CD4-positive, CD25-positive, alpha-beta regulatory T cell (primary cell): ENCODE measurements at regions not wholly inside any gene's neighbourhood (a gene's known extent, or its start where the extent isn't known, plus 50 kb on each side); places are given as distances from the start of the nearest gene placed in this dataset.
A peak's percentile ranks its signal among the peaks of the same experiment; 100 is the strongest.

Experiments used
- ATAC-seq, 2 donors: fragments of 150-1000 bp; cut with Tn5 transposase; one replicate each; pipeline ENCODE4 v1.10.0; 2021; ENCODE audit warnings: low read depth in 2 of 2, moderate number of reproducible peaks in 2 of 2, moderate library complexity in 1 of 2
- DNase-seq, 3 donors: peaks; one replicate each; pipeline versions ENCODE4 v3.0.0 to v3.0.0-alpha.2; 2012 to 2022; ENCODE audit warnings: mixed read lengths in 1 of 3
- H3K27ac ChIP-seq: one replicate; pipeline ENCODE4 v1.7.0; 2013; ENCODE audit warnings: mild to moderate bottlenecking, low read length; ENCODE audit not compliant: insufficient read depth, poor library complexity, severe bottlenecking
- H3K27me3 ChIP-seq: one replicate; pipeline ENCODE4 v1.7.0; 2013; ENCODE audit warnings: low read length; ENCODE audit not compliant: control insufficient read depth, insufficient read depth
- H3K36me3 ChIP-seq: one replicate; pipeline ENCODE4 v1.7.0; 2013; ENCODE audit warnings: mild to moderate bottlenecking, low read length, moderate library complexity; ENCODE audit not compliant: control insufficient read depth, insufficient read depth
- H3K4me1 ChIP-seq: 2 replicates; pipeline ENCODE4 v1.7.0; 2013; ENCODE audit warnings: mild to moderate bottlenecking, low read length; ENCODE audit not compliant: insufficient read depth, control insufficient read depth, poor library complexity, severe bottlenecking
- H3K4me3 ChIP-seq: one replicate; pipeline ENCODE4 v1.7.0; 2013; ENCODE audit warnings: low read depth, mild to moderate bottlenecking, low read length, moderate library complexity
- H3K9me3 ChIP-seq, 2 experiments: 1 replicate in 1 of 2; 2 replicates in 1 of 2; pipeline ENCODE4 v1.7.0; 2013; ENCODE audit warnings: low read length in 2 of 2, mild to moderate bottlenecking in 1 of 2, moderate library complexity in 1 of 2; ENCODE audit not compliant: control insufficient read depth in 2 of 2
- H3K27ac Mint-ChIP-seq, 3 donors: one replicate each; pipeline ENCODE4 v1.8.0; 2020 to 2022; ENCODE audit warnings: mild to moderate bottlenecking in 3 of 3, mixed read lengths in 3 of 3, moderate library complexity in 2 of 3
- H3K27me3 Mint-ChIP-seq: one replicate; pipeline ENCODE4 v1.8.0; 2022; ENCODE audit warnings: mild to moderate bottlenecking, mixed read lengths
- H3K36me3 Mint-ChIP-seq: one replicate; pipeline ENCODE4 v1.8.0; 2020; ENCODE audit warnings: mixed read lengths
- H3K4me1 Mint-ChIP-seq, 4 donors: one replicate each; pipeline ENCODE4 v1.8.0; 2020 to 2022; ENCODE audit warnings: mixed read lengths in 4 of 4, mild to moderate bottlenecking in 1 of 4
- H3K4me3 Mint-ChIP-seq, 4 donors: one replicate each; pipeline ENCODE4 v1.8.0; 2020 to 2022; ENCODE audit warnings: mild to moderate bottlenecking in 4 of 4, mixed read lengths in 4 of 4, moderate library complexity in 3 of 4
- H3K9me3 Mint-ChIP-seq, 7 donors: one replicate each; pipeline ENCODE4 v1.8.0; 2020 to 2022; ENCODE audit warnings: mixed read lengths in 7 of 7, mild to moderate bottlenecking in 3 of 7, moderate library complexity in 2 of 7

DNA sequence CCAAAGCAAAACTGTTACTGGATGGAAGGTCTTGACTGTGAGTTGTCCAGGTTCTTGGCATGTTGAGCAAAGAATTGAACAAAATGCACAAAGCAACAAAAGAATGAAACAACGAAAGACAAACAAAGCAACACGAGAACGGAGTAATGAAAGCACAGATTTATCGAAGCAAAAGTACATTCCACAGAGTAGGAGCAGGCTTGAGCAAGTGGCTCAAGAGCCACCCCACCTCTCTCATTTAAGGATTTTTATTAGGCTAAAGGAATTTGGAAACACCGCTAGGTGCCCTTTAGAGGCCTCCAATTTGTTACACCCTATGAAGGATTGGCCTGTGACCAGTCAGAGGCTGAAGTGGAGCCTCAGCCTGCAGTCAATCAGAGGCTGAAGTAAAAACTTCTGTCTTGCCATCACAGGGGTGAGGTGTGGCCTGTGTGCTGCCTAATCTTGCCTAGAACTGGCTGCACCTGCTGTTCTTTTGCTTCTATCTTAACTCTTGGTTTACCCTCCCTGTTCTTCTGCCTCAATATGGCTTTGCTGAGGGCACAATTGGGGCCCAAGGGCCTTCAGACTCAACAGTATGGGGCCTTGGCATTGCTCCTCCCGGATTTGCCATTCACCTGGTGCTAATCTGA lies 59.4 kb upstream of the FTH1 start:
- Mint-ChIP-seq H3K27ac (peak overlapping the region; percentile 88 to 99 (median 99)), H3K36me3 (no peaks in the 10 kb centered on the region), H3K9me3 (peaks cover 0 to 4% (median 2%) of the 10 kb centered on the region in 7 donors), H3K4me3 (no peak overlapping the region), H3K27me3 (peaks cover 2% of the 10 kb centered on the region), H3K4me1 (peaks cover 7 to 34% (median 18%) of the 10 kb centered on the region in 4 donors)
- no peak for ATAC-seq
- Histone ChIP-seq H3K9me3 (peaks cover 0 to 1% of the 10 kb centered on the region in 2 experiments), H3K4me1 (peaks cover 23% of the 10 kb centered on the region), H3K27ac (peak overlapping the region; percentile 99), H3K36me3 (no peaks in the 10 kb centered on the region), H3K4me3 (no peak overlapping the region), H3K27me3 (no peaks in the 10 kb centered on the region)
- no peak for DNase-seq

DNA sequence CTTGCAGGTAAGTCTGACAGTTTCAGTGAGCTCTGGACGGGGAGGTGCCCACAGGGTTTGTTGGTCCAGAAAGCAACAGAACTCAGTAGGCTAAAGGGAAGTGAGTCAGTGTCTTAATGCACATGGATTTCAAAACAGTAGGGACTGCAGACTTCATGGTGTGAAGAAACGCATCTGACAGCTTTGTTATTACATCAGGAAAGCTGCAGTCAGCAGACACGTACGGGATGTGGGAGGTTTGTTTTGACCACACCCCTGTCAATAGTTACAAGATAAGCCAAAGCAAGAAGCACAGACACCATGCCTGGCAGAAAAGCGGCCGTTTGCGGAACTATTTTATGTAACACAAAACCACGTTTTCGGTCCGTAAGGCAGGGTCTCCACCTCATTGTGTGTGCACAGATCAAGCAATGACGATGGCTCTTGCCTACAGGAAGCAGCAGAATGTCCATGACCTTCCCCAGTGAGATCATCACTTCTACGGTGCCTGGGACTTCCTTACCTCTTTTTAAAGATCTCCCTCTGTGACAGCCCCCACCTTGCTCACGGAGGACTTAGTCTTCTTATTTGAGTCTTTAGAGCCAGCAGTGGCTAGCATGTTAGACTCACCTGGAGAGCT lies 58.2 kb upstream of the FTH1 start:
- H3K4me1 ChIP-seq = peaks cover 23% of the 10 kb centered on the region
- no peaks in the 10 kb centered on the region for H3K27me3 Mint-ChIP-seq
- peaks cover 9% of the 10 kb centered on the region in 2 experiments for H3K9me3 ChIP-seq
- H3K4me1 Mint-ChIP-seq = peaks cover 7 to 34% (median 18%) of the 10 kb centered on the region in 4 donors
- peak overlapping the region; percentile 70 for H3K4me3 ChIP-seq
- H3K27ac ChIP-seq = peak overlapping the region; percentile 99
- no peaks in the 10 kb centered on the region for H3K27me3 ChIP-seq
- H3K36me3 Mint-ChIP-seq = peaks cover 5% of the 10 kb centered on the region
- H3K36me3 ChIP-seq = no peaks in the 10 kb centered on the region
- peak; percentile 77 to 93 (median 92) for DNase-seq
- peak; percentile 89 to 90 for ATAC-seq
- peaks cover 0 to 12% (median 4%) of the 10 kb centered on the region in 7 donors for H3K9me3 Mint-ChIP-seq
- H3K4me3 Mint-ChIP-seq = peak overlapping the region; percentile 52 to 84 (median 74)
- peak overlapping the region; percentile 96 to 99 (median 99) for H3K27ac Mint-ChIP-seq

GRCh38 chr11:62024936-62025486 lies 57.6 kb upstream of the FTH1 start:
- ATAC-seq (no peak), DNase-seq (no peak)
- Histone ChIP-seq H3K9me3 (peaks cover 9% of the 10 kb centered on the region in 2 experiments), H3K4me1 (peaks cover 23% of the 10 kb centered on the region), H3K27ac (peak overlapping the region; percentile 99), H3K36me3 (no peaks in the 10 kb centered on the region), H3K27me3 (no peaks in the 10 kb centered on the region), H3K4me3 (peak overlapping the region; percentile 70)
- Mint-ChIP-seq H3K27ac (peak overlapping the region; percentile 96 to 99 (median 99)), H3K36me3 (peaks cover 5% of the 10 kb centered on the region), H3K4me3 (peak overlapping the region; percentile 52 to 84 (median 74)), H3K4me1 (peaks cover 7 to 34% (median 18%) of the 10 kb centered on the region in 4 donors), H3K27me3 (no peaks in the 10 kb centered on the region), H3K9me3 (peaks cover 0 to 11% (median 5%) of the 10 kb centered on the region in 7 donors)

GRCh38 chr11:62022211-62022610 lies 54.8 kb upstream of the FTH1 start:
- Mint-ChIP-seq H3K36me3 (peaks cover 5% of the 10 kb centered on the region), H3K9me3 (peaks cover 0 to 11% (median 6%) of the 10 kb centered on the region in 7 donors), H3K4me1 (peaks cover 7 to 33% (median 20%) of the 10 kb centered on the region in 4 donors), H3K27me3 (no peaks in the 10 kb centered on the region), H3K4me3 (no peak overlapping the region), H3K27ac (peak overlapping the region in 2 of 3 donors; percentile 73 to 79)
- no peaks in the 10 kb centered on the region for H3K27me3 ChIP-seq
- DNase-seq (no peak), ATAC-seq (no peak)
- peaks cover 23% of the 10 kb centered on the region for H3K4me1 ChIP-seq
- H3K9me3 ChIP-seq = peaks cover 9% of the 10 kb centered on the region in 2 experiments
- no peaks in the 10 kb centered on the region for H3K36me3 ChIP-seq
- no peak overlapping the region for H3K4me3 ChIP-seq
- no peak overlapping the region for H3K27ac ChIP-seq

DNA sequence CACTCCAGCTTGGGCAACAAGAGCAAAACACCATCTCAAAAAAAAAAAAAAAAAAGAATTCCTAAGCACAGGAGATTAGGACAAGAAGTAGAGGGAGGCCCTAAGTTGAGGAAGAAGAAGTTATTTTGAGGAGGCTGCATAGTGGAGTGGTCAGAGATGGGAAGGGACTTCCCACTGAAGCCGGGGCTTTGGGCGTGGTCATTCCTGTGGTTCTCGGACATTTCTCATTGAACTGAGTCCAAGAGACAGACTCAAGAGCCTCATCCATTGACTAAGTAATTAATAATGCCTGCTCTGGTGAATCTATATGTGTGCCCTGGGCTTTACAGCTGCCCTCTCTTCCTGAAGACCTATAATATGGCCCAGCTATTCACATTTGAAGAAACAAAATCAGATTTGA lies 53.2 kb upstream of the FTH1 start:
- H3K36me3 Mint-ChIP-seq = peaks cover 5% of the 10 kb centered on the region
- Histone ChIP-seq H3K36me3 (no peaks in the 10 kb centered on the region), H3K27ac (no peak overlapping the region), H3K4me1 (peaks cover 11% of the 10 kb centered on the region), H3K9me3 (peaks cover 9% of the 10 kb centered on the region in 2 experiments), H3K4me3 (no peak overlapping the region), H3K27me3 (no peaks in the 10 kb centered on the region)
- H3K27ac Mint-ChIP-seq = peak overlapping the region in 2 of 3 donors; percentile 71 to 79
- DNase-seq = no peak
- H3K4me3 Mint-ChIP-seq = no peak overlapping the region
- ATAC-seq = no peak
- no peaks in the 10 kb centered on the region for H3K27me3 Mint-ChIP-seq
- H3K9me3 Mint-ChIP-seq = peaks cover 0 to 11% (median 5%) of the 10 kb centered on the region in 7 donors
- peaks cover 3 to 25% (median 11%) of the 10 kb centered on the region in 4 donors for H3K4me1 Mint-ChIP-seq

DNA sequence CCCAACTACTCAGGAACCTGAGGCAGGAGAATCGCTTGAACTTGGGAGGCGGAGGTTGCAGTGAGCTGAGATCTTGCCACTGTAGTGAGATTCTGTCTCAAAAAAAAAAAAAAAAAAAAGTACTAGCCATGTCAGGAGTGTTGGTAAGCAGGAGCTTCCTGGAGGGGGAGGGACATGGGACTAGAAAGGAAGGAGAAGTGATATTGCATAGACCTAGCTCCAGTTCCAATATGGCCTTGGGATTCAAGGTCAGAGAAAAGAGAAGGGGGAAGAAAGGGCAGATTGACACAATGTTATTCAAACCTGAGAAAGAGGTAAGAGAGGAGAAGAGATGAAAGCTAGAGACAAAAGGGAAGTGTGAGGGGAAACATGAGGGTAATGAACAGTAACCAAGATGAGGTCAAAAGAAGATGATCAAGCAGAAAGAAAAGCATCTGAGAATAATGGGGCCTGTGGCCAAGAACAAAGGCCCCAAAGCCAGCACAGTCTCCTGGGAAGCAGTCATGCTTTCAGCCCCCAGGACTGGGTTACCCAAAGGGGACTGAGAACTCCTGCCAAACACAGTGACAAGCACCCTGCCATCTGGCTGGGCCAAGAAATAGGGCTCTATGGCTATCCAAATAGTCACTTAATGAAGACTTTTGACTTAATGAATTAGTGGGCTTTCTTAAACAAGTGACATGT lies 51.7 kb upstream of the FTH1 start:
- H3K27ac ChIP-seq = no peak overlapping the region
- no peak overlapping the region for H3K4me3 ChIP-seq
- peaks cover 9% of the 10 kb centered on the region in 2 experiments for H3K9me3 ChIP-seq
- peaks cover 5% of the 10 kb centered on the region for H3K36me3 Mint-ChIP-seq
- DNase-seq (no peak), ATAC-seq (no peak)
- H3K4me1 Mint-ChIP-seq = peaks cover 0 to 16% (median 3%) of the 10 kb centered on the region in 4 donors
- H3K27me3 Mint-ChIP-seq = no peaks in the 10 kb centered on the region
- no peak overlapping the region for H3K4me3 Mint-ChIP-seq
- no peaks in the 10 kb centered on the region for H3K36me3 ChIP-seq
- peaks cover 0 to 11% (median 5%) of the 10 kb centered on the region in 7 donors for H3K9me3 Mint-ChIP-seq
- peak overlapping the region in 2 of 3 donors; percentile 11 to 83 for H3K27ac Mint-ChIP-seq
- H3K27me3 ChIP-seq = no peaks in the 10 kb centered on the region
- H3K4me1 ChIP-seq = no peaks in the 10 kb centered on the region

- peaks cover 0 to 11% (median 5%) of the 10 kb centered on the region in 7 donors for H3K9me3 Mint-ChIP-seq
- peaks cover 5% of the 10 kb centered on the region for H3K36me3 Mint-ChIP-seq
- H3K4me1 Mint-ChIP-seq = peaks cover 0 to 9% (median 2%) of the 10 kb centered on the region in 4 donors
- peak overlapping the region in 1 of 3 donors; percentile 83 for H3K27ac Mint-ChIP-seq
- no peaks in the 10 kb centered on the region for H3K27me3 Mint-ChIP-seq
- no peak overlapping the region for H3K4me3 ChIP-seq
- no peak overlapping the region for H3K27ac ChIP-seq
- H3K4me3 Mint-ChIP-seq = no peak overlapping the region
- ATAC-seq (no peak), DNase-seq (no peak)
- no peaks in the 10 kb centered on the region for H3K27me3 ChIP-seq
- H3K9me3 ChIP-seq = peaks cover 9% of the 10 kb centered on the region in 2 experiments
- no peaks in the 10 kb centered on the region for H3K4me1 ChIP-seq
- no peaks in the 10 kb centered on the region for H3K36me3 ChIP-seq
Observed at GRCh38 chr11:62017878-62018655, 50.6 kb upstream of the FTH1 start.
